ENCODE measurements at regions not wholly inside any gene's neighbourhood (a gene's known extent, or its start where the extent isn't known, plus 50 kb on each side); places are given as distances from the start of the nearest gene placed in this dataset.

DNA sequence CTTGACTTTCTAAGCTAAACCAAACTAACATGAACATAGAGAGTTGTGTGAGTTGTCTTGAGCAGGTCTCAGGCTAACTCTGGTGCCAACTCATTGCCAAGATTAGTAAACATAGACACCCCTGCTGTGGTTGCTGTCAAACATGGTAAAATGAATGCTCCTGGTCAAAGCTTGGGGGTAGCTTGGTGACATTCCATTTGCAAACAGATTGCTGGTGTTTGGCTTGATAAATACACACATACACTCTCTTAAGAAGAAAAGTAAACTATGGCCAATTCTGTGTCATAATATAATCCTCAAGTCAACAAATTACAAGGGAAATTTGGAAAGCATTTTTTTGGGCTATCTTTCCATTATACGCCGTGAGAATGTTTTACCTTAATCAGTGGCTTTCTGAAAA is 386.4 kb upstream of the PDE3A start:
- CTCF ChIA-PET: no interaction called here
- no peak for DNase-seq (ENCODE audit: extremely low spot score)
- no peak for TF ChIP-seq HDGF (IDR thresholded peaks at IDR 0.05; ENCODE audit: borderline replicate concordance)
- TF ChIP-seq NFRKB (IDR thresholded peaks at IDR 0.05): no peak
- TF ChIP-seq FOXA1 (IDR thresholded peaks at IDR 0.05): no peak
- TF ChIP-seq ARNT (IDR thresholded peaks at IDR 0.05): no peak
- TF ChIP-seq LEF1 (IDR thresholded peaks at IDR 0.05; ENCODE audit: borderline replicate concordance): no peak
- TF ChIP-seq CTBP1 (IDR thresholded peaks at IDR 0.05; ENCODE audit: borderline replicate concordance): no peak
- TF ChIP-seq FOXM1 (IDR thresholded peaks at IDR 0.05; ENCODE audit: borderline replicate concordance): no peak
- no peak for TF ChIP-seq L3MBTL2 (conservative IDR thresholded peaks at IDR 0.05)
- TF ChIP-seq PKNOX1 (IDR thresholded peaks at IDR 0.05): no peak
- no peak for TF ChIP-seq SUZ12 (IDR thresholded peaks at IDR 0.05)
- no peak for TF ChIP-seq TARDBP (IDR thresholded peaks at IDR 0.05)
- no peak for TF ChIP-seq ELF4 (IDR thresholded peaks at IDR 0.05)
- no peak for TF ChIP-seq FOXK2 (IDR thresholded peaks at IDR 0.05)
- TF ChIP-seq ZNF384 (IDR thresholded peaks at IDR 0.05): no peak
- TF ChIP-seq SP1 (IDR thresholded peaks at IDR 0.05): no peak
- TF ChIP-seq BHLHE40 (IDR thresholded peaks at IDR 0.05; ENCODE audit: borderline replicate concordance): no peak
- POLR2A ChIA-PET: no interaction called here

DNA sequence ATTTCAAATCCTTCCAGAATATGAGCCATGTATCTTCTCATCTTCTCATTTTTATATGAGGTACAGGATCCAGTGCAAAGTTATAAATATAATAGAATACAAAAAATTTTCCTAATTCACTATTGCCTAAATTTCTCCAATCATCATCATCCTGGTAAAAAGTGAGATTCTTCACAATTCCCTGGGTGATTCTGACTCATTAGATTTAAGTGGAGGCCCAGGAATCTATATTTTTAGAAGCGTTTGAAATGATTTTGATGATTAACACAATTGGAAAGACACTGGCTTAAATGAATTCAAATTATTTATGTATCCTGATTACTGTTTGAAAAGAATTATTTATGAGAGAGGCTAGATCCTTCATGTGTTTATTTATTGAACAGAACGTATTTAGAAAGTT is 380.3 kb upstream of the PDE3A start:
- CTCF ChIA-PET: no interaction called here
- TF ChIP-seq HDGF (IDR thresholded peaks at IDR 0.05; ENCODE audit: borderline replicate concordance) (no peak), PKNOX1 (IDR thresholded peaks at IDR 0.05) (no peak), BHLHE40 (IDR thresholded peaks at IDR 0.05; ENCODE audit: borderline replicate concordance) (no peak), FOXM1 (IDR thresholded peaks at IDR 0.05; ENCODE audit: borderline replicate concordance) (no peak), L3MBTL2 (conservative IDR thresholded peaks at IDR 0.05) (no peak)
- DNase-seq (ENCODE audit: extremely low spot score): no peak
- POLR2A ChIA-PET: no interaction called here

- POLR2A ChIA-PET: no interaction called here
- CTCF ChIA-PET: no interaction called here
- TF ChIP-seq FOXK2 (IDR thresholded peaks at IDR 0.05) (no peak), BHLHE40 (IDR thresholded peaks at IDR 0.05; ENCODE audit: borderline replicate concordance) (no peak), SP1 (IDR thresholded peaks at IDR 0.05) (no peak), L3MBTL2 (conservative IDR thresholded peaks at IDR 0.05) (no peak), TARDBP (IDR thresholded peaks at IDR 0.05) (no peak)
- DNase-seq (ENCODE audit: extremely low spot score): no peak
These were observed 379.9 kb upstream of the PDE3A start for GRCh38 chr12:19988459-19988873.

GRCh38 chr12:19988948-19989347 is 379.4 kb upstream of the PDE3A start:
- TF ChIP-seq SP1 (IDR thresholded peaks at IDR 0.05) (no peak), CTBP1 (IDR thresholded peaks at IDR 0.05; ENCODE audit: borderline replicate concordance) (no peak), FOXK2 (IDR thresholded peaks at IDR 0.05) (no peak), TARDBP (IDR thresholded peaks at IDR 0.05) (no peak), FOXM1 (IDR thresholded peaks at IDR 0.05; ENCODE audit: borderline replicate concordance) (no peak)
- CTCF ChIA-PET: no interaction called here
- no peak for DNase-seq (ENCODE audit: extremely low spot score)
- POLR2A ChIA-PET: no interaction called here

- CTCF ChIA-PET: no interaction called here
- no peak for TF ChIP-seq L3MBTL2 (conservative IDR thresholded peaks at IDR 0.05)
- no peak for TF ChIP-seq ZNF384 (IDR thresholded peaks at IDR 0.05)
These were observed 377.2 kb upstream of the PDE3A start for GRCh38 chr12:19991146-19991545.

DNA sequence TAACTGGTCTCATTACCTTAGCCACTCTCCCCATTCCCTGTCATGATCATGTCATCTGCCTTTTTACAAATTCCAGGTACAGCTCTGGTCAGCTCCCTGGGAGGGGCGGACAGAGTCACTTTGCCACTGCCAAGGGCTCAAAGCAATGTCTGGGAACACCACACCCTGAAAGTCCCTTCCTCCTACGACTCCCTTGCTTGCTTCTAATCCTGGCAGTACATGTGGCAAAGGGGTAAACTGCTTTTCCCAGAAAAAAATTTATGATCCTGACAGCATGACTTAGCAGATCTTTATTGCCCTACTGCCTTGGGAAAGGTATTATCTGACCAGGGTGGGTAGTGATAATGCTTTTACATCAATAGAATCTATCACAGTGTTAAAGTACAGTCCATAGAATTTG is 376.0 kb upstream of the PDE3A start:
- no peak for DNase-seq (ENCODE audit: extremely low spot score)
- ChIA-PET CTCF (no interaction called here), POLR2A (no interaction called here)
- TF ChIP-seq ZNF384 (IDR thresholded peaks at IDR 0.05) (no peak), ELF4 (IDR thresholded peaks at IDR 0.05) (no peak), CTBP1 (IDR thresholded peaks at IDR 0.05; ENCODE audit: borderline replicate concordance) (no peak), HDGF (IDR thresholded peaks at IDR 0.05; ENCODE audit: borderline replicate concordance) (no peak), SUZ12 (IDR thresholded peaks at IDR 0.05) (no peak), FOXM1 (IDR thresholded peaks at IDR 0.05; ENCODE audit: borderline replicate concordance) (no peak), BHLHE40 (IDR thresholded peaks at IDR 0.05; ENCODE audit: borderline replicate concordance) (no peak), L3MBTL2 (conservative IDR thresholded peaks at IDR 0.05) (no peak), NFRKB (IDR thresholded peaks at IDR 0.05) (no peak), SP1 (IDR thresholded peaks at IDR 0.05) (no peak), LEF1 (IDR thresholded peaks at IDR 0.05; ENCODE audit: borderline replicate concordance) (no peak), TARDBP (IDR thresholded peaks at IDR 0.05) (no peak), ARNT (IDR thresholded peaks at IDR 0.05) (no peak)

More at GRCh38 chr12:19991146-19991545, 377.2 kb upstream of the PDE3A start:
- POLR2A ChIA-PET: no interaction called here
- no peak for DNase-seq (ENCODE audit: extremely low spot score)

- CTCF ChIA-PET: no interaction called here
- no peak for DNase-seq (ENCODE audit: extremely low spot score)
- TF ChIP-seq PKNOX1 (IDR thresholded peaks at IDR 0.05): no peak
- TF ChIP-seq L3MBTL2 (conservative IDR thresholded peaks at IDR 0.05): no peak
- no peak for TF ChIP-seq LEF1 (IDR thresholded peaks at IDR 0.05; ENCODE audit: borderline replicate concordance)
- TF ChIP-seq CTBP1 (IDR thresholded peaks at IDR 0.05; ENCODE audit: borderline replicate concordance): no peak
- TF ChIP-seq FOXA1 (IDR thresholded peaks at IDR 0.05): no peak
- no peak for TF ChIP-seq SUZ12 (IDR thresholded peaks at IDR 0.05)
- no peak for TF ChIP-seq TARDBP (IDR thresholded peaks at IDR 0.05)
- no peak for TF ChIP-seq ZNF384 (IDR thresholded peaks at IDR 0.05)
- TF ChIP-seq FOXM1 (IDR thresholded peaks at IDR 0.05; ENCODE audit: borderline replicate concordance): no peak
- no peak for TF ChIP-seq NFRKB (IDR thresholded peaks at IDR 0.05)
- no peak for TF ChIP-seq ARNT (IDR thresholded peaks at IDR 0.05)
- TF ChIP-seq BHLHE40 (IDR thresholded peaks at IDR 0.05; ENCODE audit: borderline replicate concordance): no peak
- no peak for TF ChIP-seq FOXK2 (IDR thresholded peaks at IDR 0.05)
- POLR2A ChIA-PET: no interaction called here
These were observed 373.4 kb upstream of the PDE3A start for GRCh38 chr12:19994968-19995367.

Measured in HEK293T (cell line).